ENCODE measurements at regions not wholly inside any gene's neighbourhood (a gene's known extent, or its start where the extent isn't known, plus 50 kb on each side); places are given as distances from the start of the nearest gene placed in this dataset.

- DNase-seq (ENCODE audit: low spot score in 2 of 2) = no peak
- intact Hi-C loops (cut with DNase I; ENCODE audit: low total_unique reads) = no loop called here
- no peak for TF ChIP-seq CTCF (IDR thresholded peaks at IDR 0.05)
- no peak for TF ChIP-seq POLR2A (IDR thresholded peaks at IDR 0.05)
- H3K27ac ChIP-seq = no peak overlapping the region
- no peaks in the 10 kb centered on the region for H3K4me1 ChIP-seq
- H3K27me3 ChIP-seq = no peaks in the 10 kb centered on the region
- no peak overlapping the region for H3K4me3 ChIP-seq
- H3K36me3 ChIP-seq = no peaks in the 10 kb centered on the region
- H3K9me3 ChIP-seq = no peaks in the 10 kb centered on the region
These were observed 615.1 kb downstream of the CCER1 start for GRCh38 chr12:90339837-90340236.

GRCh38 chr12:90338365-90338764 is 616.6 kb downstream of the CCER1 start:
- no peak overlapping the region for H3K27ac ChIP-seq
- no peak for TF ChIP-seq POLR2A (IDR thresholded peaks at IDR 0.05)
- TF ChIP-seq CTCF (IDR thresholded peaks at IDR 0.05) = no peak
- TF ChIP-seq POLR2AphosphoS5 (IDR thresholded peaks at IDR 0.05) = no peak
- intact Hi-C loops (cut with DNase I; ENCODE audit: low total_unique reads) = no loop called here
- no peak overlapping the region for H3K4me3 ChIP-seq
- no peak for DNase-seq (ENCODE audit: low spot score in 2 of 2)
- no peaks in the 10 kb centered on the region for H3K36me3 ChIP-seq
- no peaks in the 10 kb centered on the region for H3K27me3 ChIP-seq
- H3K4me1 ChIP-seq = no peaks in the 10 kb centered on the region
- H3K9me3 ChIP-seq = no peaks in the 10 kb centered on the region

GRCh38 chr12:90337018-90337417 is 618.0 kb downstream of the CCER1 start:
- Histone ChIP-seq H3K27me3 (no peaks in the 10 kb centered on the region), H3K4me3 (no peak overlapping the region), H3K9me3 (no peaks in the 10 kb centered on the region), H3K36me3 (no peaks in the 10 kb centered on the region), H3K4me1 (no peaks in the 10 kb centered on the region), H3K27ac (no peak overlapping the region)
- no peak for DNase-seq (ENCODE audit: low spot score in 2 of 2)
- intact Hi-C loops (cut with DNase I; ENCODE audit: low total_unique reads) = no loop called here
- TF ChIP-seq POLR2AphosphoS5 (IDR thresholded peaks at IDR 0.05) (no peak), CTCF (IDR thresholded peaks at IDR 0.05) (no peak), POLR2A (IDR thresholded peaks at IDR 0.05) (no peak)

- DNase-seq (ENCODE audit: low spot score in 2 of 2) = no peak
- intact Hi-C loops (cut with DNase I; ENCODE audit: low total_unique reads) = no loop called here
- no peaks in the 10 kb centered on the region for H3K9me3 ChIP-seq
- TF ChIP-seq POLR2A (IDR thresholded peaks at IDR 0.05) (no peak), POLR2AphosphoS5 (IDR thresholded peaks at IDR 0.05) (no peak), CTCF (IDR thresholded peaks at IDR 0.05) (no peak)
- H3K36me3 ChIP-seq = no peaks in the 10 kb centered on the region
- H3K27ac ChIP-seq = no peak overlapping the region
- H3K27me3 ChIP-seq = no peaks in the 10 kb centered on the region
- H3K4me3 ChIP-seq = no peak overlapping the region
- H3K4me1 ChIP-seq = no peaks in the 10 kb centered on the region
These were observed 619.4 kb downstream of the CCER1 start for GRCh38 chr12:90335566-90335965.

GRCh38 chr12:90333939-90334338 is 621.0 kb downstream of the CCER1 start:
- H3K9me3 ChIP-seq = no peaks in the 10 kb centered on the region
- DNase-seq (ENCODE audit: low spot score in 2 of 2) = no peak
- no peaks in the 10 kb centered on the region for H3K36me3 ChIP-seq
- no peaks in the 10 kb centered on the region for H3K4me1 ChIP-seq
- no peak overlapping the region for H3K27ac ChIP-seq
- intact Hi-C loops (cut with DNase I; ENCODE audit: low total_unique reads) = no loop called here
- no peak for TF ChIP-seq CTCF (IDR thresholded peaks at IDR 0.05)
- no peak for TF ChIP-seq POLR2AphosphoS5 (IDR thresholded peaks at IDR 0.05)
- no peak for TF ChIP-seq POLR2A (IDR thresholded peaks at IDR 0.05)
- no peak overlapping the region for H3K4me3 ChIP-seq
- H3K27me3 ChIP-seq = no peaks in the 10 kb centered on the region
